ENCODE measurements at regions not wholly inside any gene's neighbourhood (a gene's known extent, or its start where the extent isn't known, plus 50 kb on each side); places are given as distances from the start of the nearest gene placed in this dataset.

- TF ChIP-seq CTCF (IDR thresholded peaks at IDR 0.05 in 2 of 3, conservative IDR thresholded peaks at IDR 0.05 in 1 of 3; ENCODE audit: borderline replicate concordance in 1 of 3, insufficient read depth in 1 of 3, low read depth in 2 of 3, low read length in 2 of 3) (no peak), ELF1 (IDR thresholded peaks at IDR 0.05; ENCODE audit: borderline replicate concordance, low read depth) (no peak)
These were observed 133.5 kb upstream of the LPCAT1 start (continued) for GRCh38 chr5:1657161-1657741.

DNA sequence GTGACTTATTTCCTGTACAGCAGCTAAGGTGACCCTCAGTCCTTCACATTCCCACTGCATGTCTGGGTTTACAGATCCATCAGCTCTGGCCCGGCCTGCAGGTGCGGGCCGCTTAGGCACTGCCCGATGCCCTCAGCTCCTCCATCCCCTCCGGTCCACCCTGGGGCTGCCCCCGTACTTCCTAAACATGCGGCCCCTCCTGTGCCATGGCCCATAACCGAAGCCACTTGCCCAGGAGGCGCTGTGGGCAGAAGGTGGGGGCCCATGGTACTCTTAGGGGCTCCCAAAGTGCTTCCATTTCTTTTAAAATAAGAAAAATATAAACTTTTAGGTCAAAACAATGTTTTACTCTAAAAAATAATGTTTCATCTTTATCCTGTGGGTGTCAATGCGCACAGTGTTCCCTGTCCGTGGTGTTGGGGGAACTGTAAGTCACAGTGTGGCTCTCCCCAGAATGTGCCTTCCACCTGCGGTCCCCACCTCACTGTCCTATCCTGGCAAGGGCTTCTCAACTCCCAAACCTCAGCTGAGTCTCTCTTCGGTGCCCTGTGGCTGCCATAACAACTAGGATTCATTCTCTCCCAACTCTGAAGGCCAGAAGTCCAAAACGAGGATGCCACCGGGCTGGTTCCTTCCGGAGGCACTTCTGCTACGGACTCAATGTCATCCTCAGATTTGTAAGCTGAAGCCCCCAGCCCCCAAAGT, 132.7 kb upstream of the LPCAT1 start:
- no peak for DNase-seq (ENCODE audit: low read depth, low spot score)
- no peaks in the 10 kb centered on the region for H3K27me3 ChIP-seq (ENCODE audit: insufficient read depth, low read length)
- intact Hi-C loops (cut with micrococcal nuclease): no loop called here
- H3K9ac ChIP-seq (ENCODE audit: low read length): no peak overlapping the region
- no peaks in the 10 kb centered on the region for H3K79me2 ChIP-seq (ENCODE audit: insufficient read depth, low read length)
- no peak overlapping the region for H2AFZ ChIP-seq (ENCODE audit: low read depth, low read length, poor library complexity, severe bottlenecking)
- H3K4me3 ChIP-seq (replicated peaks in 1 of 2; ENCODE audit: low read depth in 1 of 2, low read length in 2 of 2): no peak overlapping the region
- H3K9me3 ChIP-seq (ENCODE audit: control insufficient read depth in 1 of 2, insufficient read depth in 1 of 2, low read depth in 1 of 2, low read length in 2 of 2): no peaks in the 10 kb centered on the region
- H3K4me1 ChIP-seq (ENCODE audit: control insufficient read depth in 1 of 2, insufficient read depth in 2 of 2, low read length in 2 of 2): peaks cover 0 to 9% of the 10 kb centered on the region in 2 experiments; a peak in 1 of 4 replicates
- H3K27ac ChIP-seq (ENCODE audit: low read depth, low read length): no peak overlapping the region
- TF ChIP-seq SP1 (IDR thresholded peaks at IDR 0.05; ENCODE audit: low read depth) (no peak), ELF1 (IDR thresholded peaks at IDR 0.05; ENCODE audit: borderline replicate concordance, low read depth) (no peak), SRF (IDR thresholded peaks at IDR 0.05; ENCODE audit: low read depth) (no peak), EZH2phosphoT487 (IDR thresholded peaks at IDR 0.05; ENCODE audit: borderline replicate concordance) (no peak)
- TF ChIP-seq, protein P1, sequence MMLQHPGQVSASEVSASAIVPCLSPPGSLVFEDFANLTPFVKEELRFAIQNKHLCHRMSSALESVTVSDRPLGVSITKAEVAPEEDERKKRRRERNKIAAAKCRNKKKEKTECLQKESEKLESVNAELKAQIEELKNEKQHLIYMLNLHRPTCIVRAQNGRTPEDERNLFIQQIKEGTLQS (IDR thresholded peaks at IDR 0.05): no peak
- H3K4me2 ChIP-seq (ENCODE audit: low read length): no peak overlapping the region
- no peak for ATAC-seq
- ChIA-PET CTCF (no interaction called here), RAD21 (ENCODE audit: low non-redundant PET in 1 of 2, low total read pairs in 2 of 2, uncharacterized antibody in 2 of 2, unreplicated experiment in 2 of 2) (no interaction called here), POLR2A (no interaction called here)
- BruUV-seq (replicated peaks): no TSS peak
- no peaks in the 10 kb centered on the region for H3K9me2 ChIP-seq (ENCODE audit: insufficient read depth)
- H4K20me1 ChIP-seq (ENCODE audit: insufficient read depth): no peaks in the 10 kb centered on the region
- H3K36me3 ChIP-seq (ENCODE audit: control insufficient read depth in 1 of 2, insufficient read depth in 2 of 2, low read length in 2 of 2): no peaks in the 10 kb centered on the region
